ENCODE measurements at regions not wholly inside any gene's neighbourhood (a gene's known extent, or its start where the extent isn't known, plus 50 kb on each side); places are given as distances from the start of the nearest gene placed in this dataset.

DNA sequence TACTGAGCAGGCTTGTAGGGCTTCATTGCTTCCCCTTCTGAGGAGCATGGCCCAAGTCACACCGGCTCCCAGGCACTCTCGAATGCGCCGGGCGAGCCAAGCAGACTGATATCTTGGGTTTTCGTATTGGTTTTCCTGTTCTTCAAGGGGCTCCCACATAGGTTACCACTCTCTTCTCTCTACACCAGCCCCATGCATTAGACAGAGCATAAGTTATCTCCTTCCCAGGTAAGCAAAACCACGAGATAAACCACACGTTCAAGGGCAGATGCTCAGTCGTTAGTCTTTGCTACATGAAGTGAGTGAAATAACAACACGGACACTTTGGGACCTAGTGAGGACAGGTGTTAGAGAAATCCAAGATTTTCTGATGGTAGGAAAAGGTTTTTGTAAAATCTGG, 211.2 kb downstream of the ABCC12 start:
- no peaks in the 10 kb centered on the region for H3F3A ChIP-seq (ENCODE audit: insufficient read depth, low read length)

DNA sequence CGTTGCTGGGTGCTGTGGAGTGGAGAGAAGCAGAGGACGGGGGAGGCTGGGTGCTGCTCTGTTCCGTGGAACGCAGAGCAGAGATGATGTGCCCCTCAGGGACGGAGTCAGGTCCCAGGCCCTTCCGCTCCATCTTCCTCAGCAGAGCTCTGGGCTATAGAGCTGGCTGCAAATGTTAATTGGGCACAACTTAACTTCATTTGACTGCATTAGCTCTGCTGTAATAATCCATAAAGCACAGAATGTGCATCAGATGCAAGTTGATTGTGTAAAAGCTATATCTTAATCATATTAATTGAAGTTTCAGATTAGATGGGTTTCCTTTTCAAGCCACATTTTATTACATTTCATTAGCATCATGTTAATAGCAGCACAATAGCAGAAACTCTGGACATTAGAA, 212.6 kb downstream of the ABCC12 start:
- no peak overlapping the region for H2AFZ ChIP-seq (ENCODE audit: low read length)
- no peaks in the 10 kb centered on the region for H3K9me3 ChIP-seq (ENCODE audit: low read length)
- no peaks in the 10 kb centered on the region for H3K27me3 ChIP-seq (ENCODE audit: insufficient read depth, low read length)
- no peaks in the 10 kb centered on the region for H3K4me1 ChIP-seq (ENCODE audit: insufficient read depth, low read length, severe bottlenecking)
- H3K27ac ChIP-seq (ENCODE audit: low read depth, low read length, poor library complexity, severe bottlenecking), result no peak overlapping the region
- TF ChIP-seq, protein P1, sequence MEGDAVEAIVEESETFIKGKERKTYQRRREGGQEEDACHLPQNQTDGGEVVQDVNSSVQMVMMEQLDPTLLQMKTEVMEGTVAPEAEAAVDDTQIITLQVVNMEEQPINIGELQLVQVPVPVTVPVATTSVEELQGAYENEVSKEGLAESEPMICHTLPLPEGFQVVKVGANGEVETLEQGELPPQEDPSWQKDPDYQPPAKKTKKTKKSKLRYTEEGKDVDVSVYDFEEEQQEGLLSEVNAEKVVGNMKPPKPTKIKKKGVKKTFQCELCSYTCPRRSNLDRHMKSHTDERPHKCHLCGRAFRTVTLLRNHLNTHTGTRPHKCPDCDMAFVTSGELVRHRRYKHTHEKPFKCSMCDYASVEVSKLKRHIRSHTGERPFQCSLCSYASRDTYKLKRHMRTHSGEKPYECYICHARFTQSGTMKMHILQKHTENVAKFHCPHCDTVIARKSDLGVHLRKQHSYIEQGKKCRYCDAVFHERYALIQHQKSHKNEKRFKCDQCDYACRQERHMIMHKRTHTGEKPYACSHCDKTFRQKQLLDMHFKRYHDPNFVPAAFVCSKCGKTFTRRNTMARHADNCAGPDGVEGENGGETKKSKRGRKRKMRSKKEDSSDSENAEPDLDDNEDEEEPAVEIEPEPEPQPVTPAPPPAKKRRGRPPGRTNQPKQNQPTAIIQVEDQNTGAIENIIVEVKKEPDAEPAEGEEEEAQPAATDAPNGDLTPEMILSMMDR (IDR thresholded peaks at IDR 0.05; ENCODE audit: low read length), result no peak
- TF ChIP-seq EZH2 (IDR thresholded peaks at IDR 0.05; ENCODE audit: borderline replicate concordance, low read length), result no peak
- no peaks in the 10 kb centered on the region for H3K36me3 ChIP-seq (ENCODE audit: insufficient read depth, low read length)
- H3K79me2 ChIP-seq (ENCODE audit: insufficient read depth, low read length), result no peaks in the 10 kb centered on the region
- H3K4me2 ChIP-seq (ENCODE audit: low read length), result no peak overlapping the region
- H3K4me3 ChIP-seq (ENCODE audit: low read depth, low read length, poor library complexity, severe bottlenecking), result no peak overlapping the region
- H4K20me1 ChIP-seq (ENCODE audit: insufficient read depth, low read length), result no peaks in the 10 kb centered on the region
- no peaks in the 10 kb centered on the region for H3K9me2 ChIP-seq (ENCODE audit: low read depth, low read length)
- H3F3A ChIP-seq (ENCODE audit: insufficient read depth, low read length), result no peaks in the 10 kb centered on the region
- H3K9ac ChIP-seq (ENCODE audit: low read length), result no peak overlapping the region

More for the DNA sequence above, 211.2 kb downstream of the ABCC12 start:
- no peaks in the 10 kb centered on the region for H3K27me3 ChIP-seq (ENCODE audit: insufficient read depth, low read length)
- no peaks in the 10 kb centered on the region for H3K36me3 ChIP-seq (ENCODE audit: insufficient read depth, low read length)
- H3K9ac ChIP-seq (ENCODE audit: low read length), result no peak overlapping the region
- no peak overlapping the region for H3K4me3 ChIP-seq (ENCODE audit: low read depth, low read length, poor library complexity, severe bottlenecking)
- H3K4me2 ChIP-seq (ENCODE audit: low read length), result no peak overlapping the region
- H3K9me2 ChIP-seq (ENCODE audit: low read depth, low read length), result no peaks in the 10 kb centered on the region
- H4K20me1 ChIP-seq (ENCODE audit: insufficient read depth, low read length), result no peaks in the 10 kb centered on the region
- no peak overlapping the region for H2AFZ ChIP-seq (ENCODE audit: low read length)
- no peak overlapping the region for H3K27ac ChIP-seq (ENCODE audit: low read depth, low read length, poor library complexity, severe bottlenecking)
- TF ChIP-seq, protein P1 (IDR thresholded peaks at IDR 0.05; ENCODE audit: low read length), result no peak
- TF ChIP-seq EZH2 (IDR thresholded peaks at IDR 0.05; ENCODE audit: borderline replicate concordance, low read length), result no peak
- H3K4me1 ChIP-seq (ENCODE audit: insufficient read depth, low read length, severe bottlenecking), result no peaks in the 10 kb centered on the region
- no peaks in the 10 kb centered on the region for H3K9me3 ChIP-seq (ENCODE audit: low read length)
- no peaks in the 10 kb centered on the region for H3K79me2 ChIP-seq (ENCODE audit: insufficient read depth, low read length)

DNA sequence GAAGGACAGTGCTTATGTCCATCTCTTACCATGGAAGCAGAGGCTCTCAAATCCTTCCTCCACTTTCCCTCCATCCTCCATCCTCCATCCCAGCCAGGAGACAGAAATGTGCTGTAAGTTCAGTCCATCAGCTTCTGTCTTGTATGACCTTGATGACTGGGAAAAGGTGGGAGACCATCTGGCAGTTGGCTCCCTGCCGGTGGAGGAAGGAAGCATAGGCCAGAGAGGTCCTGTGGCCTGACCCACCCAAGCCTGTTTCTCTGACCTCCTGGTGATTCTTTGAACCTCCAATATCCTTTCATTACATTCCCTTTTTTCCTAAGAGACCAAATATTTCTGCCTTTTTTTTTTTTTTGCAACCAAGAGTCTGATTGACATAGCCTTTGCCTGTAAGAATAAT, 215.3 kb downstream of the ABCC12 start:
- Histone ChIP-seq H3K27me3 (ENCODE audit: insufficient read depth, low read length) (no peaks in the 10 kb centered on the region), H4K20me1 (ENCODE audit: insufficient read depth, low read length) (no peaks in the 10 kb centered on the region), H3K9me3 (ENCODE audit: low read length) (no peaks in the 10 kb centered on the region), H3K9me2 (ENCODE audit: low read depth, low read length) (no peaks in the 10 kb centered on the region), H3K36me3 (ENCODE audit: insufficient read depth, low read length) (no peaks in the 10 kb centered on the region), H3F3A (ENCODE audit: insufficient read depth, low read length) (no peaks in the 10 kb centered on the region), H3K4me1 (ENCODE audit: insufficient read depth, low read length, severe bottlenecking) (no peaks in the 10 kb centered on the region), H3K4me2 (ENCODE audit: low read length) (no peak overlapping the region), H3K4me3 (ENCODE audit: low read depth, low read length, poor library complexity, severe bottlenecking) (no peak overlapping the region), H2AFZ (ENCODE audit: low read length) (no peak overlapping the region), H3K9ac (ENCODE audit: low read length) (no peak overlapping the region), H3K79me2 (ENCODE audit: insufficient read depth, low read length) (no peaks in the 10 kb centered on the region), H3K27ac (ENCODE audit: low read depth, low read length, poor library complexity, severe bottlenecking) (no peak overlapping the region)
- TF ChIP-seq EZH2 (IDR thresholded peaks at IDR 0.05; ENCODE audit: borderline replicate concordance, low read length), result no peak
- TF ChIP-seq, protein P1 (IDR thresholded peaks at IDR 0.05; ENCODE audit: low read length), result no peak

All from OCI-LY1 (cell line).